ENCODE measurements at regions not wholly inside any gene's neighbourhood (a gene's known extent, or its start where the extent isn't known, plus 50 kb on each side); places are given as distances from the start of the nearest gene placed in this dataset.
"Not testable (repeated sequence)": the region's sequence is repeated elsewhere in the genome, so short reads cannot be mapped to it uniquely, and the experiment has no call there.

GRCh38 chr2:11075221-11075620 is 80.0 kb upstream of the SLC66A3 start:
- DNase-seq = no peak

- no peak for DNase-seq
Measured at GRCh38 chr2:11077411-11077810, 77.9 kb upstream of the SLC66A3 start.

- DNase-seq = peak in 2 of 3 experiments; percentile 87 to 98
Measured at GRCh38 chr2:11079136-11079824, 76.0 kb upstream of the SLC66A3 start.

- peak in 2 of 3 experiments; percentile 21 to 41 for DNase-seq
Measured at GRCh38 chr2:11080253-11081115, 74.8 kb upstream of the SLC66A3 start.

GRCh38 chr2:11082880-11083279 is 72.4 kb upstream of the SLC66A3 start:
- DNase-seq = no peak

GRCh38 chr2:11088821-11089220 is 66.4 kb upstream of the SLC66A3 start:
- DNase-seq = not testable (repeated sequence)

- DNase-seq = peak in 1 of 3 experiments; percentile 32
Measured at GRCh38 chr2:11090187-11090586, 65.1 kb upstream of the SLC66A3 start.

- peak in 1 of 3 experiments; percentile 18 for DNase-seq
Measured at GRCh38 chr2:11092701-11093335, 62.4 kb upstream of the SLC66A3 start.

- DNase-seq = no peak
Measured at GRCh38 chr2:11093467-11093866, 61.8 kb upstream of the SLC66A3 start.

GRCh38 chr2:11094021-11094810 is 61.1 kb upstream of the SLC66A3 start:
- DNase-seq = no peak

- no peak for DNase-seq
Measured at GRCh38 chr2:11096591-11096990, 58.7 kb upstream of the SLC66A3 start.

GRCh38 chr2:11097038-11097720 is 58.1 kb upstream of the SLC66A3 start:
- no peak for DNase-seq

GRCh38 chr2:11097854-11098387 is 57.3 kb upstream of the SLC66A3 start:
- DNase-seq = peak in 2 of 3 experiments; percentile 78 to 95

GRCh38 chr2:11099122-11100065 is 55.9 kb upstream of the SLC66A3 start:
- peak in 2 of 3 experiments; percentile 25 to 40 for DNase-seq

GRCh38 chr2:11100130-11100529 is 55.1 kb upstream of the SLC66A3 start:
- DNase-seq = no peak

- no peak for DNase-seq
Measured at GRCh38 chr2:11100976-11101375, 54.3 kb upstream of the SLC66A3 start.

GRCh38 chr2:11101430-11101829 is 53.8 kb upstream of the SLC66A3 start:
- DNase-seq = no peak

GRCh38 chr2:11102466-11102865 is 52.8 kb upstream of the SLC66A3 start:
- DNase-seq = no peak

GRCh38 chr2:11102956-11103860 is 52.1 kb upstream of the SLC66A3 start:
- DNase-seq = peak in 2 of 3 experiments; percentile 55 to 77
